ENCODE measurements at regions not wholly inside any gene's neighbourhood (a gene's known extent, or its start where the extent isn't known, plus 50 kb on each side); places are given as distances from the start of the nearest gene placed in this dataset.

- no peak for DNase-seq (ENCODE audit: low read depth)
- no peak overlapping the region for H3K4me3 ChIP-seq (ENCODE audit: control insufficient read depth, low read depth, low read length)
- TF ChIP-seq CTCF (IDR thresholded peaks at IDR 0.05; ENCODE audit: control insufficient read depth, insufficient read depth, low read depth, low read length, missing control alignments) = no peak
These were observed 513.1 kb upstream of the FAM98A start for GRCh38 chr2:34112161-34112560.

- no peak overlapping the region for H3K4me3 ChIP-seq (ENCODE audit: control insufficient read depth, low read depth, low read length)
- TF ChIP-seq CTCF (IDR thresholded peaks at IDR 0.05; ENCODE audit: control insufficient read depth, insufficient read depth, low read depth, low read length, missing control alignments) = no peak
- no peak for DNase-seq (ENCODE audit: low read depth)
These were observed 511.3 kb upstream of the FAM98A start for GRCh38 chr2:34110392-34110791.

DNA sequence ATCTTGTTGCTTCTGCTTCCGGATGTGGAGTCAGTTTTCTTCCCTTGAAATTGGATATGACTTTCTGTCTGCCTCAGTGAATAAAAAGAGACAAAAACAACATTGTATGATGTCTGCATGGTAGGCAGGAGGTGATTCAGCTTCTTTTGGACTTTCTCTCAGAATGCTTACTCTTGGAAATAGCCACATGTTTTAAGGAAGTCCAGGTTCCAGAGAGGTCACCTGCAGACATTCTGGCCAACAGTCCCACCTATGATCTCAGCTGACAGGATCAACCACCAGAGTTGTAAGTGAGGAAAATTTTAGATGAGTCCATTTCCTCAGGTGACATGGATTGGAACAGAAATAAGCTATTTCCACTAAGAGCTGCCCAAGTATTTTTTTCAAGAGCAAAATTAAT, 508.7 kb upstream of the FAM98A start:
- no peak for TF ChIP-seq CTCF (IDR thresholded peaks at IDR 0.05; ENCODE audit: control insufficient read depth, insufficient read depth, low read depth, low read length, missing control alignments)
- DNase-seq (ENCODE audit: low read depth) = no peak
- H3K4me3 ChIP-seq (ENCODE audit: control insufficient read depth, low read depth, low read length) = no peak overlapping the region

GRCh38 chr2:34105006-34105767, 506.1 kb upstream of the FAM98A start:
- no peak overlapping the region for H3K4me3 ChIP-seq (ENCODE audit: control insufficient read depth, low read depth, low read length)
- TF ChIP-seq CTCF (IDR thresholded peaks at IDR 0.05; ENCODE audit: control insufficient read depth, insufficient read depth, low read depth, low read length, missing control alignments) = no peak

DNA sequence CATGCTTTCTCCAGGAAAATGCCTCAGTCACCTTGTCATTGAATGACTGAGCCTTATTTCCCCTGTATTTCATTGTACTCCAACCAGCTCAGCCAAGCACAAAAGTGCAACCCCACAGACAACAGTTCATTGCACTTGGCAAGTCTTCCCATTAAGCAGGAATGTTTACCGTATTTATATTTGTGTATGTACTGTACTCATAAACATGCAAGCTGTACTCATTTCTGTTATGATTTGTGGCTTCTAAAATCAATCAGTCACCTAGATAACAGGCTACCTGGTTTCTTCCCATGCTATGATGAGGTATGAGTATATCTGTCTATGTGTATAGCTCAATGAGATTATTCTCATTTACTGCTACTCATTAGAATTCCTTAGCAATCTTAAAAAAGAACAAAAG, 505.5 kb upstream of the FAM98A start:
- DNase-seq (ENCODE audit: low read depth) = no peak
- H3K4me3 ChIP-seq (ENCODE audit: control insufficient read depth, low read depth, low read length) = no peak overlapping the region
- no peak for TF ChIP-seq CTCF (IDR thresholded peaks at IDR 0.05; ENCODE audit: control insufficient read depth, insufficient read depth, low read depth, low read length, missing control alignments)

More at GRCh38 chr2:34105006-34105767, 506.1 kb upstream of the FAM98A start:
- peak; percentile 35 for DNase-seq (ENCODE audit: low read depth)

DNA sequence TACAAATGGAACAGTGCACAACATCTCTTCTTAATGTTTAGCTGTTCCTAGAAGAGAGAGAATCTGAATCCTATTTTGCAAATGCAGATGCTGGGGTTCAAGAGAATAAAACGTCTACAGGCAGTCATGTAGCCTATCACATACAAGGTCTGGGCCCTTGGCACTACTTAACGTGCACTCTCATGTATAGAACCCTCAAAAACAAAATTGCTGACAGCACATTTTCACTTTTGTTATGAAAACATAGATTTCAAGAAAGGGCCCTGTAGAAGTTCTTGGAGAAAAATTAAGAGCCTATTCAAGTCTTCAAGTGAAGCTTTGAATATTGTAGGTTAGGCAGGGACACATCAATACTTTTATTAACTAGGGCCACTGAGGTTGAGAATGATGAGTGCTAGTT, 504.3 kb upstream of the FAM98A start:
- DNase-seq (ENCODE audit: low read depth) = no peak
- H3K4me3 ChIP-seq (ENCODE audit: control insufficient read depth, low read depth, low read length) = no peak overlapping the region
- no peak for TF ChIP-seq CTCF (IDR thresholded peaks at IDR 0.05; ENCODE audit: control insufficient read depth, insufficient read depth, low read depth, low read length, missing control alignments)
